Mucosa of descending colon (tissue), 3 donors: ENCODE measurements at regions not wholly inside any gene's neighbourhood (a gene's known extent, or its start where the extent isn't known, plus 50 kb on each side); places are given as distances from the start of the nearest gene placed in this dataset.
A peak's percentile ranks its signal among the peaks of the same experiment; 100 is the strongest.

Source experiments
- ATAC-seq: fragments of 200-7000 bp; cut with Tn5 transposase; one replicate; pipeline ENCODE4 v1.9.1; 2020; ENCODE audit warnings: mild to moderate bottlenecking, moderate library complexity
- DNase-seq, 3 donors: peaks; one replicate each; pipeline ENCODE4 v3.0.0-alpha.2; 2020
- H3K36me3 ChIP-seq: fragments of 200-600 bp; one replicate; pipeline ENCODE4 v1.8.0; 2021; ENCODE audit warnings: low read depth, mild to moderate bottlenecking
- H3K4me1 ChIP-seq: fragments of 200-600 bp; one replicate; pipeline ENCODE4 v1.8.0; 2021; ENCODE audit warnings: low read depth, mild to moderate bottlenecking
- H3K4me3 ChIP-seq: fragments of 200-600 bp; one replicate; pipeline ENCODE4 v1.8.0; 2021; ENCODE audit warnings: mild to moderate bottlenecking
- H3K9me3 ChIP-seq: fragments of 200-600 bp; one replicate; pipeline ENCODE4 v1.8.0; 2021; ENCODE audit warnings: mild to moderate bottlenecking
- CTCF ChIP-seq: fragments of 200-600 bp; IDR thresholded peaks from one replicate; pipeline ENCODE4 v1.8.0; 2022; ENCODE audit warnings: antibody characterized with exemption, mild to moderate bottlenecking
- intact Hi-C, 2 donors: fragments of 100-400 bp; cut with DNase I in 1 of 2; cut with micrococcal nuclease in 1 of 2; formaldehyde crosslinking; loops; one replicate each; pipeline versions ENCODE4 v1.11.0 to v1.11.1; 2022; cut with DNase I, micrococcal nuclease
- donor health status: DM: no; HTN: no; CAD: no; lungs with moderate emphysema.
- donor health status: DM: no; HTN: no; CAD: no.
- donor health status: DM: no; HTN: yes; CAD: no.

GRCh38 chr22:49232319-49233067 lies 595.2 kb downstream of the BRD1 start:
- H3K4me1 ChIP-seq = no peaks in the 10 kb centered on the region
- intact Hi-C loops = no loop called here
- peak in 1 of 3 donors; percentile 21 for DNase-seq
- no peak for TF ChIP-seq CTCF
- H3K9me3 ChIP-seq = no peaks in the 10 kb centered on the region
- no peak overlapping the region for H3K4me3 ChIP-seq
- no peaks in the 10 kb centered on the region for H3K36me3 ChIP-seq
- no peak for ATAC-seq

- intact Hi-C loops = no loop called here
- ATAC-seq (no peak), DNase-seq (no peak)
- no peaks in the 10 kb centered on the region for H3K36me3 ChIP-seq
- no peaks in the 10 kb centered on the region for H3K9me3 ChIP-seq
- H3K4me1 ChIP-seq = no peaks in the 10 kb centered on the region
- H3K4me3 ChIP-seq = no peak overlapping the region
- TF ChIP-seq CTCF = no peak
Measured at GRCh38 chr22:49230194-49230577, 597.5 kb downstream of the BRD1 start.

GRCh38 chr22:49229483-49230193 lies 598.0 kb downstream of the BRD1 start:
- H3K9me3 ChIP-seq = no peaks in the 10 kb centered on the region
- H3K4me3 ChIP-seq = no peak overlapping the region
- no peaks in the 10 kb centered on the region for H3K4me1 ChIP-seq
- TF ChIP-seq CTCF = no peak
- no peaks in the 10 kb centered on the region for H3K36me3 ChIP-seq
- ATAC-seq (no peak), DNase-seq (no peak)
- intact Hi-C loops = no loop called here

GRCh38 chr22:49228431-49229037 lies 599.1 kb downstream of the BRD1 start:
- DNase-seq = no peak
- TF ChIP-seq CTCF = no peak
- H3K4me3 ChIP-seq = no peak overlapping the region
- no peaks in the 10 kb centered on the region for H3K9me3 ChIP-seq
- no peaks in the 10 kb centered on the region for H3K36me3 ChIP-seq
- no peaks in the 10 kb centered on the region for H3K4me1 ChIP-seq
- ATAC-seq = no peak
- intact Hi-C loops = no loop called here

GRCh38 chr22:49227670-49228069 lies 600.0 kb downstream of the BRD1 start:
- no peak for TF ChIP-seq CTCF
- H3K9me3 ChIP-seq = no peaks in the 10 kb centered on the region
- intact Hi-C loops = no loop called here
- DNase-seq = no peak
- H3K4me3 ChIP-seq = no peak overlapping the region
- no peaks in the 10 kb centered on the region for H3K4me1 ChIP-seq
- ATAC-seq = no peak
- H3K36me3 ChIP-seq = no peaks in the 10 kb centered on the region
